MM.1S (cell line): ENCODE measurements at regions not wholly inside any gene's neighbourhood (a gene's known extent, or its start where the extent isn't known, plus 50 kb on each side); places are given as distances from the start of the nearest gene placed in this dataset.

Experiments used
- EZH2 ChIP-seq: fragments of 300-600 bp; sonication (generic); optimal IDR thresholded peaks from 2 replicates; pipeline ENCODE3; 2017; ENCODE audit warnings: low read depth, mild to moderate bottlenecking, antibody characterized with exemption, low read length, mixed read lengths
- EZH2phosphoT487 ChIP-seq: fragments of 300-600 bp; sonication (generic); IDR thresholded peaks from 2 replicates; pipeline ENCODE4 v1.6.1; 2018; ENCODE audit warnings: antibody characterized with exemption, low read length
- TF ChIP-seq, protein P1 (sequence below): fragments of 300-600 bp; sonication (generic); IDR thresholded peaks from 2 replicates; pipeline ENCODE4 v1.5.1; 2016; ENCODE audit warnings: antibody characterized with exemption, low read length, mixed read lengths

DNA sequence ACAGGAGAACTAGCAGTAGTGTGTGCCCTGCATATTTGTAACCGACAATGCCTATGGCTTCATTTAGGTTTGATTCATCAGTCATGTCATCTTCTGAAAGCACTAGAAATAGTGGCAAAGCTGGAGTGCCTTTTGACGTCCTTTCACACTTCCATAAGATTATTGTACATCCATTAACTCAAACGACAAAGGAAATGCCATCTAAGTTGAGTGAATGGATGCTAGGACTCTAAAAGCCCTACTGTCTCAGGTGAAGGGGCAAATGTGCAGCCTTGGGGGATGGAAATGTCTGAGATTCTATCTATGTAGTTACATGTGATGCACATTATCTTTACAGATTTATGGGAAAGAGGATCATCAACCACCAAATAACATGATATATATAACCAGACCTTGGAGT lies 1473.6 kb downstream of the STIM2 start:
- TF ChIP-seq EZH2 = no peak
- TF ChIP-seq, protein P1, sequence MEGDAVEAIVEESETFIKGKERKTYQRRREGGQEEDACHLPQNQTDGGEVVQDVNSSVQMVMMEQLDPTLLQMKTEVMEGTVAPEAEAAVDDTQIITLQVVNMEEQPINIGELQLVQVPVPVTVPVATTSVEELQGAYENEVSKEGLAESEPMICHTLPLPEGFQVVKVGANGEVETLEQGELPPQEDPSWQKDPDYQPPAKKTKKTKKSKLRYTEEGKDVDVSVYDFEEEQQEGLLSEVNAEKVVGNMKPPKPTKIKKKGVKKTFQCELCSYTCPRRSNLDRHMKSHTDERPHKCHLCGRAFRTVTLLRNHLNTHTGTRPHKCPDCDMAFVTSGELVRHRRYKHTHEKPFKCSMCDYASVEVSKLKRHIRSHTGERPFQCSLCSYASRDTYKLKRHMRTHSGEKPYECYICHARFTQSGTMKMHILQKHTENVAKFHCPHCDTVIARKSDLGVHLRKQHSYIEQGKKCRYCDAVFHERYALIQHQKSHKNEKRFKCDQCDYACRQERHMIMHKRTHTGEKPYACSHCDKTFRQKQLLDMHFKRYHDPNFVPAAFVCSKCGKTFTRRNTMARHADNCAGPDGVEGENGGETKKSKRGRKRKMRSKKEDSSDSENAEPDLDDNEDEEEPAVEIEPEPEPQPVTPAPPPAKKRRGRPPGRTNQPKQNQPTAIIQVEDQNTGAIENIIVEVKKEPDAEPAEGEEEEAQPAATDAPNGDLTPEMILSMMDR = no peak
- TF ChIP-seq EZH2phosphoT487 = no peak
